Left ventricle myocardium inferior (tissue), 1 donor: ENCODE measurements at regions not wholly inside any gene's neighbourhood (a gene's known extent, or its start where the extent isn't known, plus 50 kb on each side); places are given as distances from the start of the nearest gene placed in this dataset.

Source experiments
- DNase-seq: peaks from one replicate; pipeline ENCODE4 v3.0.0-alpha.2; 2020
- H3K27ac ChIP-seq: fragments of 200-600 bp; replicated peaks from 2 replicates; pipeline ENCODE4 v1.8.0; 2021
- H3K27me3 ChIP-seq: fragments of 200-600 bp; 2 replicates; pipeline ENCODE4 v1.8.0; 2021; ENCODE audit warnings: low read depth
- H3K36me3 ChIP-seq: fragments of 200-600 bp; 2 replicates; pipeline ENCODE4 v1.8.0; 2021
- H3K4me1 ChIP-seq: fragments of 200-600 bp; 2 replicates; pipeline ENCODE4 v1.8.0; 2021
- H3K4me3 ChIP-seq: fragments of 200-600 bp; 2 replicates; pipeline ENCODE4 v1.8.0; 2021; ENCODE audit warnings: mild to moderate bottlenecking, moderate library complexity
- H3K9me3 ChIP-seq: fragments of 200-600 bp; replicated peaks from 2 replicates; pipeline ENCODE4 v1.8.0; 2021
- CTCF ChIP-seq: fragments of 200-600 bp; IDR thresholded peaks from 2 replicates; pipeline ENCODE4 v1.8.0; 2021; ENCODE audit warnings: antibody characterized with exemption, mild to moderate bottlenecking, borderline replicate concordance
- intact Hi-C: fragments of 100-400 bp; cut with micrococcal nuclease; formaldehyde crosslinking; loops from one replicate; pipeline ENCODE4 v1.11.0; 2022
- donor health status: DM: no; HTN: yes; CAD: no; lungs with severe emphysema.

GRCh38 chr21:39016740-39017315, 166.4 kb downstream of the PSMG1 start:
- Histone ChIP-seq H3K9me3 (no peaks in the 10 kb centered on the region), H3K36me3 (no peaks in the 10 kb centered on the region), H3K4me3 (no peak overlapping the region), H3K27ac (no peak overlapping the region), H3K4me1 (peaks cover 22% of the 10 kb centered on the region), H3K27me3 (no peaks in the 10 kb centered on the region)
- intact Hi-C loops = no loop called here
- TF ChIP-seq CTCF = no peak
- DNase-seq = no peak

- H3K4me1 ChIP-seq = peaks cover 22% of the 10 kb centered on the region
- intact Hi-C loops = no loop called here
- no peak overlapping the region for H3K27ac ChIP-seq
Observed at GRCh38 chr21:39014747-39015146, 168.5 kb downstream of the PSMG1 start.

GRCh38 chr21:39012326-39013230, 170.7 kb downstream of the PSMG1 start:
- intact Hi-C loops = no loop called here
- H3K9me3 ChIP-seq = no peaks in the 10 kb centered on the region
- TF ChIP-seq CTCF = no peak
- H3K4me1 ChIP-seq = peaks cover 33% of the 10 kb centered on the region
- no peak for DNase-seq
- H3K36me3 ChIP-seq = no peaks in the 10 kb centered on the region
- no peak overlapping the region for H3K4me3 ChIP-seq
- no peaks in the 10 kb centered on the region for H3K27me3 ChIP-seq
- no peak overlapping the region for H3K27ac ChIP-seq

More at GRCh38 chr21:39014747-39015146, 168.5 kb downstream of the PSMG1 start:
- Histone ChIP-seq H3K36me3 (no peaks in the 10 kb centered on the region), H3K9me3 (no peaks in the 10 kb centered on the region), H3K27me3 (no peaks in the 10 kb centered on the region), H3K4me3 (no peak overlapping the region)
- no peak for DNase-seq
- TF ChIP-seq CTCF = no peak

- Histone ChIP-seq H3K27me3 (no peaks in the 10 kb centered on the region), H3K27ac (no peak overlapping the region), H3K9me3 (no peaks in the 10 kb centered on the region), H3K4me1 (peaks cover 39% of the 10 kb centered on the region), H3K4me3 (no peak overlapping the region), H3K36me3 (no peaks in the 10 kb centered on the region)
- no peak for DNase-seq
- intact Hi-C loops = no loop called here
- no peak for TF ChIP-seq CTCF
Observed at GRCh38 chr21:39011911-39012310, 171.3 kb downstream of the PSMG1 start.

- intact Hi-C loops = no loop called here
- H3K9me3 ChIP-seq = peaks cover 7% of the 10 kb centered on the region
- no peak overlapping the region for H3K4me3 ChIP-seq
- H3K36me3 ChIP-seq = no peaks in the 10 kb centered on the region
- H3K4me1 ChIP-seq = peaks cover 48% of the 10 kb centered on the region
- no peaks in the 10 kb centered on the region for H3K27me3 ChIP-seq
- TF ChIP-seq CTCF = no peak
- DNase-seq = no peak
- H3K27ac ChIP-seq = no peak overlapping the region
Observed at GRCh38 chr21:39010629-39011404, 172.4 kb downstream of the PSMG1 start.
